ENCODE measurements at regions not wholly inside any gene's neighbourhood (a gene's known extent, or its start where the extent isn't known, plus 50 kb on each side); places are given as distances from the start of the nearest gene placed in this dataset.

GRCh38 chr13:107031716-107032115 lies 463.8 kb upstream of the ARGLU1 start:
- ChIA-PET POLR2A (no interaction called here), RAD21 (ENCODE audit: low non-redundant PET in 1 of 2, low total read pairs in 2 of 2, uncharacterized antibody in 2 of 2, unreplicated experiment in 2 of 2) (no interaction called here), CTCF (no interaction called here)
- Histone ChIP-seq H3K9me2 (ENCODE audit: insufficient read depth) (no peaks in the 10 kb centered on the region), H3K4me3 (replicated peaks in 1 of 2; ENCODE audit: low read depth in 1 of 2, low read length in 2 of 2) (no peak overlapping the region), H2AFZ (ENCODE audit: low read depth, low read length, poor library complexity, severe bottlenecking) (no peak overlapping the region), H3K27ac (ENCODE audit: low read depth, low read length) (no peak overlapping the region), H3K9ac (ENCODE audit: low read length) (no peak overlapping the region), H3K36me3 (ENCODE audit: control insufficient read depth in 1 of 2, insufficient read depth in 2 of 2, low read length in 2 of 2) (no peaks in the 10 kb centered on the region), H3K9me3 (ENCODE audit: control insufficient read depth in 1 of 2, insufficient read depth in 1 of 2, low read depth in 1 of 2, low read length in 2 of 2) (peaks cover 0 to 12% of the 10 kb centered on the region in 2 experiments; a peak in 1 of 4 replicates), H3K79me2 (ENCODE audit: insufficient read depth, low read length) (no peaks in the 10 kb centered on the region), H3K4me1 (ENCODE audit: control insufficient read depth in 1 of 2, insufficient read depth in 2 of 2, low read length in 2 of 2) (no peaks in the 10 kb centered on the region), H3K27me3 (ENCODE audit: insufficient read depth, low read length) (no peaks in the 10 kb centered on the region), H3K4me2 (ENCODE audit: low read length) (no peak overlapping the region), H4K20me1 (ENCODE audit: insufficient read depth) (no peaks in the 10 kb centered on the region)
- intact Hi-C loops (cut with micrococcal nuclease), result no loop called here
- TF ChIP-seq TCF7L2 (IDR thresholded peaks at IDR 0.05; ENCODE audit: borderline replicate concordance, extremely low read depth, insufficient read depth, insufficient read length) (no peak), JUND (IDR thresholded peaks at IDR 0.05) (no peak), EZH2phosphoT487 (IDR thresholded peaks at IDR 0.05; ENCODE audit: borderline replicate concordance) (no peak), CBX3 (IDR thresholded peaks at IDR 0.05; ENCODE audit: low read depth) (no peak), FOSL1 (IDR thresholded peaks at IDR 0.05; ENCODE audit: low read depth) (no peak), SP1 (IDR thresholded peaks at IDR 0.05; ENCODE audit: low read depth) (no peak), POLR2AphosphoS5 (IDR thresholded peaks at IDR 0.05; ENCODE audit: low read depth, low read length) (no peak), RAD21 (IDR thresholded peaks at IDR 0.05; ENCODE audit: low read depth) (no peak), EGR1 (IDR thresholded peaks at IDR 0.05; ENCODE audit: low read depth) (no peak), SIN3A (IDR thresholded peaks at IDR 0.05; ENCODE audit: low read depth) (no peak), CEBPB (IDR thresholded peaks at IDR 0.05; ENCODE audit: low read depth) (no peak), ATF3 (IDR thresholded peaks at IDR 0.05) (no peak), ELF1 (IDR thresholded peaks at IDR 0.05; ENCODE audit: borderline replicate concordance, low read depth) (no peak), ZNF274 (IDR thresholded peaks at IDR 0.05; ENCODE audit: low read depth, low read length) (no peak)
- TF ChIP-seq, protein P1, sequence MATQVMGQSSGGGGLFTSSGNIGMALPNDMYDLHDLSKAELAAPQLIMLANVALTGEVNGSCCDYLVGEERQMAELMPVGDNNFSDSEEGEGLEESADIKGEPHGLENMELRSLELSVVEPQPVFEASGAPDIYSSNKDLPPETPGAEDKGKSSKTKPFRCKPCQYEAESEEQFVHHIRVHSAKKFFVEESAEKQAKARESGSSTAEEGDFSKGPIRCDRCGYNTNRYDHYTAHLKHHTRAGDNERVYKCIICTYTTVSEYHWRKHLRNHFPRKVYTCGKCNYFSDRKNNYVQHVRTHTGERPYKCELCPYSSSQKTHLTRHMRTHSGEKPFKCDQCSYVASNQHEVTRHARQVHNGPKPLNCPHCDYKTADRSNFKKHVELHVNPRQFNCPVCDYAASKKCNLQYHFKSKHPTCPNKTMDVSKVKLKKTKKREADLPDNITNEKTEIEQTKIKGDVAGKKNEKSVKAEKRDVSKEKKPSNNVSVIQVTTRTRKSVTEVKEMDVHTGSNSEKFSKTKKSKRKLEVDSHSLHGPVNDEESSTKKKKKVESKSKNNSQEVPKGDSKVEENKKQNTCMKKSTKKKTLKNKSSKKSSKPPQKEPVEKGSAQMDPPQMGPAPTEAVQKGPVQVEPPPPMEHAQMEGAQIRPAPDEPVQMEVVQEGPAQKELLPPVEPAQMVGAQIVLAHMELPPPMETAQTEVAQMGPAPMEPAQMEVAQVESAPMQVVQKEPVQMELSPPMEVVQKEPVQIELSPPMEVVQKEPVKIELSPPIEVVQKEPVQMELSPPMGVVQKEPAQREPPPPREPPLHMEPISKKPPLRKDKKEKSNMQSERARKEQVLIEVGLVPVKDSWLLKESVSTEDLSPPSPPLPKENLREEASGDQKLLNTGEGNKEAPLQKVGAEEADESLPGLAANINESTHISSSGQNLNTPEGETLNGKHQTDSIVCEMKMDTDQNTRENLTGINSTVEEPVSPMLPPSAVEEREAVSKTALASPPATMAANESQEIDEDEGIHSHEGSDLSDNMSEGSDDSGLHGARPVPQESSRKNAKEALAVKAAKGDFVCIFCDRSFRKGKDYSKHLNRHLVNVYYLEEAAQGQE (IDR thresholded peaks at IDR 0.05; ENCODE audit: low read depth), result no peak
- TF ChIP-seq, protein P2, sequence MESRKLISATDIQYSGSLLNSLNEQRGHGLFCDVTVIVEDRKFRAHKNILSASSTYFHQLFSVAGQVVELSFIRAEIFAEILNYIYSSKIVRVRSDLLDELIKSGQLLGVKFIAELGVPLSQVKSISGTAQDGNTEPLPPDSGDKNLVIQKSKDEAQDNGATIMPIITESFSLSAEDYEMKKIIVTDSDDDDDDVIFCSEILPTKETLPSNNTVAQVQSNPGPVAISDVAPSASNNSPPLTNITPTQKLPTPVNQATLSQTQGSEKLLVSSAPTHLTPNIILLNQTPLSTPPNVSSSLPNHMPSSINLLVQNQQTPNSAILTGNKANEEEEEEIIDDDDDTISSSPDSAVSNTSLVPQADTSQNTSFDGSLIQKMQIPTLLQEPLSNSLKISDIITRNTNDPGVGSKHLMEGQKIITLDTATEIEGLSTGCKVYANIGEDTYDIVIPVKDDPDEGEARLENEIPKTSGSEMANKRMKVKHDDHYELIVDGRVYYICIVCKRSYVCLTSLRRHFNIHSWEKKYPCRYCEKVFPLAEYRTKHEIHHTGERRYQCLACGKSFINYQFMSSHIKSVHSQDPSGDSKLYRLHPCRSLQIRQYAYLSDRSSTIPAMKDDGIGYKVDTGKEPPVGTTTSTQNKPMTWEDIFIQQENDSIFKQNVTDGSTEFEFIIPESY (IDR thresholded peaks at IDR 0.05; ENCODE audit: extremely low read depth, insufficient replicate concordance, low read length), result no peak
- TF ChIP-seq, protein P3, sequence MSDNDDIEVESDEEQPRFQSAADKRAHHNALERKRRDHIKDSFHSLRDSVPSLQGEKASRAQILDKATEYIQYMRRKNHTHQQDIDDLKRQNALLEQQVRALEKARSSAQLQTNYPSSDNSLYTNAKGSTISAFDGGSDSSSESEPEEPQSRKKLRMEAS (IDR thresholded peaks at IDR 0.05), result no peak
- TF ChIP-seq, protein P4, sequence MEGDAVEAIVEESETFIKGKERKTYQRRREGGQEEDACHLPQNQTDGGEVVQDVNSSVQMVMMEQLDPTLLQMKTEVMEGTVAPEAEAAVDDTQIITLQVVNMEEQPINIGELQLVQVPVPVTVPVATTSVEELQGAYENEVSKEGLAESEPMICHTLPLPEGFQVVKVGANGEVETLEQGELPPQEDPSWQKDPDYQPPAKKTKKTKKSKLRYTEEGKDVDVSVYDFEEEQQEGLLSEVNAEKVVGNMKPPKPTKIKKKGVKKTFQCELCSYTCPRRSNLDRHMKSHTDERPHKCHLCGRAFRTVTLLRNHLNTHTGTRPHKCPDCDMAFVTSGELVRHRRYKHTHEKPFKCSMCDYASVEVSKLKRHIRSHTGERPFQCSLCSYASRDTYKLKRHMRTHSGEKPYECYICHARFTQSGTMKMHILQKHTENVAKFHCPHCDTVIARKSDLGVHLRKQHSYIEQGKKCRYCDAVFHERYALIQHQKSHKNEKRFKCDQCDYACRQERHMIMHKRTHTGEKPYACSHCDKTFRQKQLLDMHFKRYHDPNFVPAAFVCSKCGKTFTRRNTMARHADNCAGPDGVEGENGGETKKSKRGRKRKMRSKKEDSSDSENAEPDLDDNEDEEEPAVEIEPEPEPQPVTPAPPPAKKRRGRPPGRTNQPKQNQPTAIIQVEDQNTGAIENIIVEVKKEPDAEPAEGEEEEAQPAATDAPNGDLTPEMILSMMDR (IDR thresholded peaks at IDR 0.05 in 2 of 3, conservative IDR thresholded peaks at IDR 0.05 in 1 of 3; ENCODE audit: borderline replicate concordance in 1 of 3, insufficient read depth in 1 of 3, low read depth in 2 of 3, low read length in 2 of 3), result no peak
- no peak for DNase-seq (ENCODE audit: low read depth, low spot score)
- no peak for ATAC-seq
- no TSS peak for BruUV-seq (replicated peaks)
